GM19463 (cell line): ENCODE measurements at regions not wholly inside any gene's neighbourhood (a gene's known extent, or its start where the extent isn't known, plus 50 kb on each side); places are given as distances from the start of the nearest gene placed in this dataset.

Experiments used
- ATAC-seq: cut with Tn5 transposase; IDR thresholded peaks from one replicate; pipeline ENCODE4 v1.9.1; 2021; ENCODE audit warnings: mild to moderate bottlenecking, moderate library complexity; ENCODE audit not compliant: unreplicated experiment

DNA sequence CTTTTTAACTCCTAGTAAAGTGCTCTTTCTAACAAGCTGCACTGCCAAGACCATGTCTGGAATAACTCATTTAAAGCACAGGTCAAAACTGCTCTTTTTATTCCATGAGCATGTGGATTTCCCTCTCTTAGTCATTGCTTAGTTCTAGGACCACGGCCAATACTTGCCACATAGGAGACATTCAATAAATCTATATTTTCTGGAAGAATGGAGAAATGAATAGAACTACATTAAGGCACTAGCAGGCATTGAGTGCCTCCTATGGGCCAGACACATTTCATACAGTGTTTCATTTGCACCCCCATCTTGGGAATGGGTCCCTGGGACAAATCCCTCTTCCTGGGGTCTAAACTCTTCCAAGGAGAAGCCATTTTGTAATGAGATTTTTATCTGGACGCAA lies 552.8 kb upstream of the CITED2 start:
- no peak for ATAC-seq

DNA sequence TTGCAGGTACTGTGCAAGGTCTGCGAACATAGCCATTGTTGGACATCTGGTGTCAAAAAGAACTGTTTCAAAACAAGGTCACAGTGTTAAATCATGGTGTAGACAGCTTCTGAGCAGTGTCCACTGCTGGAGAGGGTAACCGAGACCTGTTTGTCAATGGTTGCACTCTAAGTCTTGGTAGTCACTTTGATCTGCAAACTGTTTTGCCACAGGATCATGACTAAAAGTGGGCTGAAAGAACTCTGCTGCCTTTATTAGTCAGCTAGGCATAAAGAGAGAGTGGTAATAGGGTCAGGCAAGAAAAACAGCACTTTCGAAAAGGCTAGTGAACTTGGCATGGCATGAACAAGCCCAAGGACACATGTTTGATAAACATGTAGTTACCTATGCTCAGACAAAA lies 552.3 kb upstream of the CITED2 start:
- ATAC-seq, result peak; percentile 46

GRCh38 chr6:139925894-139926641 lies 551.6 kb upstream of the CITED2 start:
- ATAC-seq, result no peak

DNA sequence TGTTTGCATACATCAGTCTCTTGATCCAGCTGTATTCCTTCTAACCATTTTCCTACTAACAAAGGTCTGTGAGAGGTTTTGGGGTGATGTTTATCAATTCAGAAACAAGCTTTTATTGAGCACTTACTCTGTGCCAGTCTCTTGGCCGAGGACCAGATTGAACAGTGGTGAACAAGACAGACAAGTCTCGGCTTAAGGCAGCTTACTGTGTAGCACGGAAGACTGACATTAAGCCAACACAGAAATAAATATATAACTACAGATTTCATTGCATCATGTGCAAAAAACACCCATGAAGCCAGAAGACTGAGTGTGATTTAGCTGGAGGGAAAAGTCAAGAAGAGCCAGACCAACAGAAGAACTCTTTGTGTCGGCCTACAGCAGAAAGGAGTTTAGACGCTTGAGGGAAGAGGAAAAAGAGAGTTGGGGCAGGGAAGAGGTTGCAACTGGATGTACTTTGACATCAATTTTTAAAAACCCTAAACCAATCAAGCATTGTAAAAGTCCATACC lies 549.6 kb upstream of the CITED2 start:
- no peak for ATAC-seq

DNA sequence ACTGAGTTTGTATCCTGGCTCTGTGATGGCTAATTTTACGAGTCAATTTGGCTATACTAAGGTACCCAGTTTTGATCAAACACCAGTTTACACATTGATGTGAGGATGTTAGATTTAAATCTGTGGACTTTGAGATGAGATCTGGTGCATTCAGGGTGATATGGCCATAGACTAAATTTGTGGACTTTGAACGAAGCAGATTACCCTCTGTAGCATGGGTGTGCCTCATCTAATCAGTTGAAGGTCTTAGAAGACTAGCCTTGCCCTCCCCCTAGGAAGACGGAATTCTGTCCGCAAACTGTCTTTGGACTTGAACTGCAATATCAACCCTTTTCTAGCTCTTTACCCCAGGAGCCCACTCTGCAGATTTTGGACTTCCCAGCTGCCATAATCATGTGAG lies 547.8 kb upstream of the CITED2 start:
- no peak for ATAC-seq

DNA sequence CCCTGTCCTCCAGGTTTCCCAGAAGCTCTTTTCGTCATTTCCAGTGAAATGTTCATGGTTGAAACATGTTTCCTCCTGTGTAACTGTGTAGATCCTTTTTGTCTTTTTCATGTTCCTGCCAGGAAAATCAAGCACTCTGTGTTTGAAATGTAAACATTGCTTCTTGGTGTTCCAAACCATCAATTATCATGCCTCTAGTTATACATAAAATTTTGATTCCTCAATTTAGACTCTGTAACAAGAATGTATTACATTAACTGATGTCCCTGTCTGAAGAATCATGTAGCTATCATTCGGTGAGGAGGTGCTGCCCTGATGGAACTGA lies 546.3 kb upstream of the CITED2 start:
- ATAC-seq, result no peak

DNA sequence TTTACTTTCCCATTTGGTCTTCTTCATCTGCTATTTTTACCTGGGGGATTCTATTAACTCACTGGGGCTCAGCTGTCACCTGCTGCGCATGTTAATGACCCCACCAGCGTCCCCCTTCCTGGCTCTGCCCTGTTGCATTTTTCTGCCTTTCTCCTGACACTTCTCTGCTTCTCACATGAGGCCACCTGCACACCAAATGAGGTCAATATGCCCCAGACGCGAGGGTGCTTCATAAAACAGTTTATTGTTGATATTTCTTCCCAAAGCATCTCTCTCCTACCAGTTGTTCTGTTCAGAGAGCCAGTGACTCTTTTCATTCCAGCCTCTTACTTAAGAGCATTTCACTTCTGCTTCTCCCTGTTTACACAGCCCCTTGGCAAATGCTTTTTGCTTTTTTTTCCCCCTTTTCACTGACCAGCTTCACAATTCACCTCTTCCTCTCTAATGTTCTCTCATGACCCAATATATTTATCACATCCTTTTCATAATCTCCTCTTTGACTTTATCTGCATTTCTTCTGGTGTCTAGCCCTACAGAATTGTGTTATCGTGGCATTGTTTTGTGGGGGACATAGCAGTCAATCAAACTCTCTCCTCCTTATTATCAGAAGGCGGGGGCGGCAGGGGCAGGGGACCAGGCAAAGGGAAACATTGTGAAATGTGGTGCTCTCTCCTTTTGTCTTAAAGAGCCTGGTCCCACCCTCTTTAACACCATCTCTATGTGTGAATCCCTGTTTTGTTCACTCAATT lies 545.8 kb upstream of the CITED2 start:
- ATAC-seq, result no peak

GRCh38 chr6:139919107-139920026 lies 544.9 kb upstream of the CITED2 start:
- ATAC-seq, result no peak

- ATAC-seq, result no peak
Observed at GRCh38 chr6:139917951-139918630, 543.6 kb upstream of the CITED2 start.

GRCh38 chr6:139914910-139915309 lies 540.5 kb upstream of the CITED2 start:
- no peak for ATAC-seq

DNA sequence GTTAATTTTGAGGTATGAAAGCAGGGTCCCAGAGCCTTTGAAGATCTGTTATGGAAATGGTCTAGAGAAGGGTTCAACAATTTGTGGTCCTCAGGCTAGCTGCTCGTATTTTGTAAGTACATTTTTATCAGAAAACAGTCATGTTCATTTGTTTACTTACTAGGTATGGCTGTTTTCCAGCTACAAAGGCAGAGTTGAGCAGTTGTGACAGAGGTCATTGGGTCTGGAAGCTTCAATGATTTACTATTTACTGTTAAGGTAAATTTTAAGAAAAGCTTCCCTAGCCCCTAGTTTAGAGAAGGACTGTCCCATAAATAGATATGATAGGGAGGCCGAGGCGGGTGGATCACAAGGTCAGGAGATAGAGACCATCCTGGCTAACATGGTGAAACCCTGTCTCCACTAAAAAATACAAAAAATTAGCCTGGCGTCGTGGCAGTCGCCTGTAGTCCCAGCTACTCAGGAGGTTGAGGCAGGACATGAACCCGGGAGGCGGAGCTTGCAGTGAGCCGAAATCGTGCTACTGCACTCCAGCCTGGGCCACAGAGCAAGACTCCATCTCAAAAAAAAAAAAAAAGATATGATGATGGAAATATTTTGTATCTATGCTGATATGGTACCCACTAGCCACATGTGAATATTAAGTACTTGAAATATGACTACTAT lies 538.4 kb upstream of the CITED2 start:
- ATAC-seq, result no peak

- ATAC-seq, result no peak
Observed at GRCh38 chr6:139909992-139910391, 535.5 kb upstream of the CITED2 start.

DNA sequence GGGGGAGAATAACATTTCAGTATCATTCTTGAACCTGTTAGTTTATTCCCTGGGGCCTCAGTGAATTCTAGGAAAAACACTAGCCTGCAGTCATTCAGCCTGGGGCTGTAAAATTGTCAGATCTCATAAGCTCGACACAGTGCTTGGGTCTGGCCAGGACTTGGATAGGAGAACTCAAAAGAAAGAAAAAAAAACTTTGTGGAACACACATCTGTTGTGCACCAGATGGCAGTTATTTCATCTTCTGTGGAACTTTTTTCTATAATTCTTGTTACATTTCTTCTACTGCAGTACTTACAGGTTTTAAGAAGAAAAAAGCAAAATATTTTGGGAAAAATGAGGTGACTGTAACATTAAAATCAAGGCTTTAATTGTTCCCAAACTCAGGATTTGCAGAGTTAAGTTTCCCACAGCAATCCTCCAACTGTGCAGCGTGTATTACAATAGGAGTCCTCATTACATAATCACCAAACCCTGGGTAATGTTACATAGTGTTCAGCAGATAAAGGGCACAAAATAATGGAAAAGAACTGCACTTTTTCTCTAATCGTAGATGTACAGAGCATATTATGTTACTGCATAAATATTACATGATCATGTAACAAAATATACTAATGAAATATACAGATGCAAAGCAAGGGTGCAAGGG lies 531.1 kb upstream of the CITED2 start:
- no peak for ATAC-seq

DNA sequence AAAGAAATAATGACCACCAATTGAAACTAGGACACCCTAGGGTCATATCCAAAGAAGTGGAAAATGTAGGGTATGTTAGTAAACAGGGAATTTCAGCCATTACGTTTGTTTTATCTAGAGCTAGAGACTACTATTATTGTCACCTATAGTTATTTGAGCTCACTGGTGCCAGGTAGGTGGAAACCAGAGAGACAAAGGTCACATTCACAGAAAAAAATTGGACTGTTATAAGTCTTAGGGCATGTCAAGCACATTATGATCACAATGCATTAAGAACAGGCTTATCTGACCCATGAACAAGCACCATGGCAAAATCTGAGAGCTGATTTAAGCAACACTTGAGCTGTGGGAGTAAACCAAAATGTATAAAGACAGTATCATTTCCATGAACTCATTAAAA lies 530.1 kb upstream of the CITED2 start:
- ATAC-seq, result no peak

- no peak for ATAC-seq
Observed at GRCh38 chr6:139904158-139904533, 529.7 kb upstream of the CITED2 start.

GRCh38 chr6:139903411-139904157 lies 529.1 kb upstream of the CITED2 start:
- ATAC-seq, result peak; percentile 97

DNA sequence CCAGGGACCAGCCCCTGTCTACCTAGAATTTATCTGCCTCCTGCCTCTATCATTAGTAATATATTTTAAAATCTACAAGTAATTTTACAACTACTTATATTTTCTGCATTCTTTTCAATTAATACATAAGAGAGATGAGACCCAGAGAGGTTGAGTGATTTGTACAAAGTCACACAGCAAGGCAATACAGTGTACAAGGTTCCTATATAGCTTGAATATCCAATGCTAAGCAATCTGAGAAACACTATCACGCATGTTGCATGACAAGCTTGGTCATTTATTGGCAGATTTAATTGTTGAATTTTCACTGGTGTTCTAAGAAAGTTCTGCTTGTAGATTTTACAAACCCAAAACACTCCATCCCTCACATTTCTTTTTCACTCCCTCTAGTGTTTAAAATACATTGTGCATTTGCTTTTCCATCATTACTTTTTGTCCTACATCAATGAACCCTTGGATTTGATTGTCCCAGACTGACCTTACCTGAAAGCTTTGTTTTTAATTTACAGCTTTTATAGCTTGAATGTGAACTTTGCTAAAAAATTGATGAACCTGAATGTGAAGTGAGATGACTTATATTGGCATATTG lies 520.9 kb upstream of the CITED2 start:
- ATAC-seq, result no peak

DNA sequence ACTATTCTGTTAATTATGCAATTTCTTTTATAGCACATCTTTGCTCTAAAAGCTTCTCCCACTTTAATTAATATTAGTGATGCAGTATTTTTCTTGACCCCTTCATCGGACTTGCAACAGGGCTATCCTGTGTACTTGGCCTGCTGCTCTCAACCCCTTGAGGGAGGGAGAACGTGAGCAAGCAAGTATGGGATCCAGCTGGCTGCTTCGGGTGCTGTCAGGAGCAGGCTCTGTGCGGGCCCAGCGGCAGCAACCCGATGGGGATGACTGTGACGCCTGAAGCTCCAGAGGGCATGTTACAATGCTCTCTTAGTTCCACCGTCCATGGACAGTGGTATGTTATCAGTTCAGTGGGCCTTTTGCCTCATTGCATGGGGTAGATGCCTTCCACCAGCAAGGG lies 519.8 kb upstream of the CITED2 start:
- no peak for ATAC-seq

DNA sequence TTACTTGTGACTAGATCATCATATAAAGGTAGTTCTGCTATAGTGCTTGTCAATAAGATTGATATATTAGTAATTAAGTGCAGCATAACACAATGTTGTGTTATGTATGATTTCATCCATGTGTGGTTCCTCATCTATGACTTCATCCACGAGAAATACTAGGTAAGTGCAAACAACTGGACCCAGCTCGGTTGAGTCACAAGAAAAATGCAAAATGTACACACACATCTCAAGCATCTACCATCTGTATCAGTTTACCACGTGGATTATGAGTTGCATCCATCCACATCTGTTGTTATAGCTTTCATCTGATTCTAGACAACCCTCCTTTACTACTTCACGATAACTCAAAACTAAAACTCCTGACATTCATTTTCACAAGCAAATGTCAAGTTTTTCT lies 517.0 kb upstream of the CITED2 start:
- no peak for ATAC-seq
